ENCODE measurements at regions not wholly inside any gene's neighbourhood (a gene's known extent, or its start where the extent isn't known, plus 50 kb on each side); places are given as distances from the start of the nearest gene placed in this dataset.
"Not testable (repeated sequence)": the region's sequence is repeated elsewhere in the genome, so short reads cannot be mapped to it uniquely, and the experiment has no call there.

- not testable (repeated sequence) for DNase-seq (ENCODE audit: low spot score)
Measured at GRCh38 chr10:33956322-33956721, 621.9 kb upstream of the NRP1 start.

GRCh38 chr10:33955676-33956075, 621.2 kb upstream of the NRP1 start:
- DNase-seq (ENCODE audit: low spot score): no peak

- DNase-seq (ENCODE audit: low spot score): peak; percentile 57
Measured at GRCh38 chr10:33952692-33953360, 618.4 kb upstream of the NRP1 start.

GRCh38 chr10:33950206-33950605, 615.7 kb upstream of the NRP1 start:
- DNase-seq (ENCODE audit: low spot score): no peak

GRCh38 chr10:33947544-33947943, 613.1 kb upstream of the NRP1 start:
- DNase-seq (ENCODE audit: low spot score): no peak

GRCh38 chr10:33945051-33945450, 610.6 kb upstream of the NRP1 start:
- peak; percentile 3 for DNase-seq (ENCODE audit: low spot score)

- no peak for DNase-seq (ENCODE audit: low spot score)
Measured at GRCh38 chr10:33942508-33942907, 608.0 kb upstream of the NRP1 start.

GRCh38 chr10:33939892-33940291, 605.4 kb upstream of the NRP1 start:
- no peak for DNase-seq (ENCODE audit: low spot score)

GRCh38 chr10:33939410-33939809, 604.9 kb upstream of the NRP1 start:
- no peak for DNase-seq (ENCODE audit: low spot score)

- no peak for DNase-seq (ENCODE audit: low spot score)
Measured at GRCh38 chr10:33938001-33938400, 603.5 kb upstream of the NRP1 start.

- DNase-seq (ENCODE audit: low spot score): no peak
Measured at GRCh38 chr10:33937036-33937730, 602.7 kb upstream of the NRP1 start.

GRCh38 chr10:33935350-33935749, 600.9 kb upstream of the NRP1 start:
- DNase-seq (ENCODE audit: low spot score): no peak

GRCh38 chr10:33930079-33930478, 595.6 kb upstream of the NRP1 start:
- DNase-seq (ENCODE audit: low spot score): no peak

- DNase-seq (ENCODE audit: low spot score): peak; percentile 90
Measured at GRCh38 chr10:33927347-33927746, 592.9 kb upstream of the NRP1 start.

GRCh38 chr10:33921970-33922605, 587.6 kb upstream of the NRP1 start:
- peak; percentile 66 for DNase-seq (ENCODE audit: low spot score)

GRCh38 chr10:33920351-33920750, 585.9 kb upstream of the NRP1 start:
- DNase-seq (ENCODE audit: low spot score): no peak

- peak; percentile 24 for DNase-seq (ENCODE audit: low spot score)
Measured at GRCh38 chr10:33919244-33919643, 584.8 kb upstream of the NRP1 start.

GRCh38 chr10:33917069-33917780, 582.8 kb upstream of the NRP1 start:
- no peak for DNase-seq (ENCODE audit: low spot score)

- DNase-seq (ENCODE audit: low spot score): no peak
Measured at GRCh38 chr10:33914746-33915145, 580.3 kb upstream of the NRP1 start.

- DNase-seq (ENCODE audit: low spot score): no peak
Measured at GRCh38 chr10:33913194-33913593, 578.7 kb upstream of the NRP1 start.

GRCh38 chr10:33909476-33909875, 575.0 kb upstream of the NRP1 start:
- DNase-seq (ENCODE audit: low spot score): not testable (repeated sequence)

GRCh38 chr10:33901166-33901565, 566.7 kb upstream of the NRP1 start:
- no peak for DNase-seq (ENCODE audit: low spot score)

GRCh38 chr10:33900596-33900995, 566.1 kb upstream of the NRP1 start:
- DNase-seq (ENCODE audit: low spot score): no peak

Data from kidney tubule cell (primary cell).